HK-2 (cell line): ENCODE measurements at regions not wholly inside any gene's neighbourhood (a gene's known extent, or its start where the extent isn't known, plus 50 kb on each side); places are given as distances from the start of the nearest gene placed in this dataset.

Experiments
- DNase-seq: peaks from one replicate; pipeline ENCODE4 v3.0.0-alpha.2; 2018; ENCODE audit not compliant: unreplicated experiment

DNA sequence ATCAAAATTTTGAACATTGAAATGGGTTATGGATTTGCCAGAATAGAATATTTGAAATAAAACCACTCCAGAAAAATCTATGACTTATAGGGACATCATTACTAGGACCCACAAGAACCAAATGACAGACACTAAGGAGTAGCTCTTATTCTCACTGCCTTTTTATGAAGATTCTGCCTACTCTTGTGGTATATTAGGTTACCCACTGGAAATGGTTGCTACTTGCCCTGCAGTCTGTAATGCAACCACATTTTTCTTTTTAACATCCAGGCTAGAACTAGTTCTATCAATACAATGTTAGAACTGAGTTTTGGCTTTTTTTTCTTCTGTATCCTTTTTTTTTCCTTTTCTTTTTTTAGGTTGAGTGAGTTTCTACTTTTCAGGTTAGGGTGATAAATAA is 158.9 kb downstream of the PPP1R2C start:
- DNase-seq = no peak

DNA sequence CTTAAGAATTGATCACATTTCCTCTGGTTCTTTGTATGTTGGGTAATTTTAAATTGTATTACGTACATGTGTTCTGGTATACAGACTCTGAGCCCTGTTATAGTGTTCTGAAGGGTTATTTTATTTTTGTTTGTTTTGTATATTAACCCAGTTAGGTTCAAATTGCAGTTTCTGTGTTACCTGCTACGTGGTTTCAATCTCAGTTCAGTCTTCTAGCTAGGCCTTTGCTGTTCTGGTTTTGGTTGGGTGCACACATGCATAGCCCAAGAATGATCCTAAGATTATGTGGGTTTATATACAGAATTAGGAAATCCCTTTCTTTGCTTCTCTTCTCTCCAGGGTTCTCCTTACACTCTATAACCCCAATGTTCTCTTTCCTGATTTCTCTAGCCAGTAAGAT is 161.0 kb downstream of the PPP1R2C start:
- DNase-seq = no peak

- no peak for DNase-seq
Observed at GRCh38 chrX:42615161-42615563, 162.8 kb downstream of the PPP1R2C start.

GRCh38 chrX:42606591-42606990 is 171.4 kb downstream of the PPP1R2C start:
- no peak for DNase-seq

- DNase-seq = no peak
Observed at GRCh38 chrX:42604302-42604701, 173.7 kb downstream of the PPP1R2C start.

DNA sequence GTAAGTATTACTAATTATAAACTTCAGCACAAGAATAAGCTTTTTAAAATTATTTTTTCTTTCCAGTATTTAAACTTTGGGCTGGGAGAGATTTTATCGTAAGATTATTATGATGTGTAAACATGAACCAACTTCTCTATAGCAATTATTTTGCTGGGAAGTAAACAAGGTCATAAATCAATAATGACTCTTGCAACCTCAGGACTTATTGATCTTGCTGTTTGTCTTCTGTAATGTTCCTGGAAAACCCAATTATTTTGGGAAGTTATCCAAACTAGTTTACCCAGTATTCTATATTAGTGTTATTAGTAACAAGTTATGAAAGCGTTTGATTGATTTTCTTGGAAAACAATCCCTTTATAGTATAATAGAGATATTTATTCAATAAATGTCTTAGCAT is 174.9 kb downstream of the PPP1R2C start:
- no peak for DNase-seq

DNA sequence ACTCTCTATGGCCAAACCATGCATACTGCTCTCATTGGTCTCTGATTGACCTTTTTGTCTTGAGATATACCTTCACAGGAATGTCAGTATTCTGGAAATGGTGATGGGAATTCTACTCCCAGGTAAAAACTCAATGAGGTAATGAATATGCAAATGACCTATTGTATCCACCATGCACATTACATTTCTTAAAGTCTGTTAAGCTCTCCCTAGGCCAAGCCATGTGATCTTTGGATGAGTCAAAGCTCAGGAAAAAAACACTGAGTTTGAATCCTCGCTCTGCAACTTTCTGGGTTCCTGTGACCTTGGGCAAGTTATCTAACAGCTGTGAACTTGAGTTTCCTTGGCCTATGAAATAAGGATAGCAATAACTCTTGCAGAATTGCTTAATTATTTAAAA is 175.4 kb downstream of the PPP1R2C start:
- no peak for DNase-seq

GRCh38 chrX:42602136-42602535 is 175.8 kb downstream of the PPP1R2C start:
- no peak for DNase-seq

DNA sequence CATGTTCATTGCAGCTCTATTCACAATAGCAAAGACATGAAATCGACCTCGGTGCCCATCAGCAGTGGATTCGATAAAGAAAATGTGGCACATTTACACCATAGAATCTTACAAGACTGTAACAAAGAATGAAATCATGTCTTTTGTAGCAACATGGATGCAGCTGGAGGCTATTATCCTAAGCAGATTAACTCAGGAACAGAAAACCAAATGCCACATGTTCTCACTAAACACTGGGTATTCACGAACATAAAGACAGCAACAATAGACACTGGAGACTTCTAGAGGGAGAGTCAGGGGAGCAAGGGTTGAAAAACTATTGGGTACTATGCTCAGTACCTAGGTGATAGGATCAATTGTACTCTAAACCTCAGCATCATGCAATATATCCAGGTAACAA is 180.5 kb downstream of the PPP1R2C start:
- DNase-seq = no peak

- no peak for DNase-seq
Observed at GRCh38 chrX:42585842-42586621, 191.9 kb downstream of the PPP1R2C start.

- no peak for DNase-seq
Observed at GRCh38 chrX:42577936-42578470, 200.0 kb downstream of the PPP1R2C start.

DNA sequence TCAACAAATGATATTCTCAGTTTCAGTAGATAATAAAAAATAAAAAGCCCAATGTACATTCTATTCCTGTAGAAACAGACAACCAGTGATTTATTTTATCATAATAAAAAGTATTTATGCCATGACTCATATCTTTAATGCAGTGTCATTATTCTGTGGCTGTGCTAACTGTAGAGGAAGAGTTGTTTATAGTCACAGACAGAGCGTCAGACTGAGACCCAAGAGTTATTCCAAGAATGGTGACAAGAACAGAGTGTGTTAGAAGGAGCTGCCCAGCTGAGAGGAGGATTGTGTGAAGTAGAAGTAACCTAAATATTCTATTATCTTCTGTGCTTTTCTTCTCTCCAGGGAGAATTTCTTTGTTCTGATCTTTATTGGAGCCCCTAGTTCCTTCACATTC is 210.7 kb downstream of the PPP1R2C start:
- no peak for DNase-seq

- DNase-seq = no peak
Observed at GRCh38 chrX:42565739-42566138, 212.2 kb downstream of the PPP1R2C start.

- no peak for DNase-seq
Observed at GRCh38 chrX:42546800-42547199, 231.2 kb downstream of the PPP1R2C start.

DNA sequence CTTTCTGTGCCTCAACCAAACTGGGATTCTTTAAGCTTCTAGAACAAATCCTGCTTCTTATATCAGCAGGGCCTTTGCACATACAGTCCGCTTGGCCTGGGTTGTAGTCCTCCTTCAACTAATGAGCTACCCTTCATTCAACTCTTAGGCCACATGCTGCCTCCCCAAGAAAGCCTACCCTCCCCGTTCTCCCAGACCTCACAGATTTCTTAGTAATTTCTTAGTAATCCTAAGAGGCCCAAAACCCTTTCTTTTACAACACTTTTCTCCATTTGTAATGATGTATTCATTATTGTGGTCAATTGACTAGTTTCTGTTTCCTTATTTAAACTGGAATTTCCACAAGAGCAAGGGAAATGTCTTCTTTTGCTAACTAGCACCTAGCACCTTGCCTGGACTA is 233.1 kb downstream of the PPP1R2C start:
- no peak for DNase-seq

GRCh38 chrX:42541554-42541953 is 236.4 kb downstream of the PPP1R2C start:
- no peak for DNase-seq

DNA sequence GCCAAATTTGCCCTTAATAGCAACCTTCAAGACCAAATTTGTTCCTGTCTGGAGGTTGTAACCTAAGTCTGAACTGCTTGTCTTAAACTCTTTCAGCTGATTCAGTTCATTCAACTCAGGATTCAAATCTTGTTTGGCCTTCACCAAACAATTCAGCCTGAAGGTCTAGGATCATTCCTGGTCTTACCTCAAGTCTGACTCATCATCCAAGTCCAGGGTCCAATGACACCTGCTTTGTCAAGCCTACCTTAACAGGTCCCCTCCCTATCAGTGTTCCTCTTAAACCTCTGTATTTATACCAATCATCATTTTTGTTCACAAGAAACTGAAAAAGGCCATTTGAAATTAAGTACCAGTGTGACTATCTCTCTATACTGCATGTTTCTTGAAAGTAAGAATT is 237.8 kb downstream of the PPP1R2C start:
- no peak for DNase-seq

DNA sequence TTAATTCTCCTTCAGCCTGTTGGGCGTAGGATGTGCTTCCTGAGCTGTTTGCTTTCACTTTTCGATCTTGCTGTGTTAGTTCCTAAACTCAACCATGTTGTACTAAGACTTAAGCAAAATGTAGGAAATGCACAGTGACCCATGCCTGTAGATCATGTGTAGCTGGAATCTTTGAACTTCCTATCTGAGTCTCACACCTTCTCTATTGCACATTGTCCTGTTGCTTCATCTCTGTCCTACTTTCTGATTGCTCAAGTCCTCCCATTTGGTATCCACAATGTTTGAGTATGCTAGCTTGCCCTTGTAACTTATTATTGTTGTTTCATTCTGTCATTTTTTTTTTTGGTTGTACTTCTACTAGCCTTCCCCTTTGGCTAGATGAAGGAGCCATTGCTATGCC is 239.6 kb downstream of the PPP1R2C start:
- no peak for DNase-seq

DNA sequence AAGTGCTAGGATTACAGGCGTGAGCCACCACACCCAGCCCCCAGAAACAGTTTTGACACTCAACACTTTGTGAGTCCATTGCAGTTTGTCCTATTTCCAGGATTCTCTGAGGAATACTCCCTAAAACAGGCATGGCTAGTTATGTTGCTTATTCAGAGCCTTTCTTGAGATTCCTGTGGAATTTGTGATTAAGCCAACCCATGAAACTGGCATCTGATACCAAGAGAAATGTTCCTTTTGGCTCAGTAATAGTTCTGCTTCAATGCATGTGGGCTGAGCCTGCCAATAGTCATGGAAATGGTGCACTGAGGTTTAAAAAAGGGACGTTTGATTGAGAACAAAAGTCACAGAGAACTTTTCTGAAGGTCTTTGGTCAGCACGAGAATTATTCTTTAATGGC is 241.7 kb downstream of the PPP1R2C start:
- no peak for DNase-seq

DNA sequence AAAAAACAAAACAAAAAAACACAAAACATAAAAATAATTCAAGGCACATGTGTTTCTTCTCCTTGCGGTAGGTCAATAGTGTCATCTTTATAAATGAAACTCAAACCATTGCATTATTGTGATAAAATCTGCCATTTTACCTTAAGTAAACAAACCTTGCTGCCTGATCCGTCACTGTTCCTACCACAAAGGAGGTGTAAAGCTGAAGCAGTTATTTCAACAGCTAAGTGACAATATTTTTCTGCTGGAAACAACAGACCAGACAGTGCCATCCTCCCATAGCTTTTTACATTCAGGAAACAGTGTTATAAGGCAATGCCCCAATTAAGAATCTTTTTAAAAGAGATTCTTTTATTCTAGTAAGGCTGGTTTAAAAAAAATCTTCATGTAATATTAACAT is 242.7 kb downstream of the PPP1R2C start:
- DNase-seq = no peak

GRCh38 chrX:42533761-42534160 is 244.2 kb downstream of the PPP1R2C start:
- DNase-seq = no peak

DNA sequence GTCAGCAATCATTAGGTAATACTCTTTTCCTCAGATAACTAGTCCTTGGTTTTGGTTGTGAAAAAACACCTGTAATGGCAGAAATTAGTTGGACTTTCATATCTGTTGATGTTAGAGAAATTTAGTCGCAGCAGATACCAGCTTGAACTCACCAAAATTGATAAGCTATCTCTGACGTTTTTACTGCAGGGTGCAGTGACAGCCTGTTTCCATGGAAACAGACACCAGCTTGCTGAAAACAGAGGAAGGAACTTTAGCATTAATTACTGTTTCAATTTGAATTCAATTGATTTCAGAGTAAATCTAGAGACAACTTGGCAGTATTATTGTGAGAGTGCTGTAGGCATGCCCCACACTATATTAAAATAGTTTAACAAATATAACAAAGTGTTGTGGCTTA is 246.5 kb downstream of the PPP1R2C start:
- DNase-seq = no peak

DNA sequence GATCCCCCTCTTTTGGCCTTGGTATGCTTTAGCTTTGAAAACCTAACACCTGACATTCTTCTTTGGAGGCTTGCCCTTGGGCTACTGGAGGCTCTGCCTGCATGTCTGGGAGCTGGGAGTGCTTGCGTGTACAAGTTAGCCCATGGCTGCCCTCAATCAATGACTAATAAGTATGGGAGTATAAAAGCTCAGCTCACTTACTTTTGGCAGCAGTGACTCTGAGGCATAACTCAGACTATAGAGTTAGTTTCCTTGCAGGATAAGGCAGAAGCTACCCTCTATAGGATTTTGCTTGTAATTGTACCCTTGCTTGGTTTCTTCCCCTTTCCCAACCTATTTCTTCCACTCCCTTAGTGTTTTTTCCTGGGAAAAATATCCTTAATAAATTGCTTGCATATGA is 247.9 kb downstream of the PPP1R2C start:
- DNase-seq = peak; percentile 27

GRCh38 chrX:42524379-42524778 is 253.6 kb downstream of the PPP1R2C start:
- peak; percentile 27 for DNase-seq
